IMR-90 (cell line): ENCODE measurements at regions not wholly inside any gene's neighbourhood (a gene's known extent, or its start where the extent isn't known, plus 50 kb on each side); places are given as distances from the start of the nearest gene placed in this dataset.

Source experiments
- ATAC-seq: fragments of 200-7000 bp; cut with Tn5 transposase; 2 replicates; pipeline ENCODE4 v1.9.1; 2020; ENCODE audit warnings: low read depth, mild to moderate bottlenecking, moderate library complexity
- BruUV-seq: library from RNA; stranded (reverse); fragments of 400-500 nt; replicated peaks from 2 replicates; lab custom pipeline; 2021; lab: Mats Ljungman, UMichigan
- CTCF ChIA-PET: fragments of 300-600 bp; formaldehyde crosslinking; extraction: SDS; loops from one replicate; lab custom pipeline; 2021; ENCODE audit warnings: antibody characterized with exemption; lab: Yijun Ruan, JAX
- POLR2A ChIA-PET: fragments of 300-600 bp; sonication (Branson Sonifier 250); formaldehyde crosslinking; loops from one replicate; lab custom pipeline; 2022; ENCODE audit warnings: antibody characterized with exemption; ENCODE audit not compliant: unreplicated experiment; lab: Charles Lee
- DNase-seq: peaks from one replicate; pipeline ENCODE4 v3.0.0; 2013
- H2AFZ ChIP-seq: replicated peaks from 2 replicates; pipeline ENCODE3; 2013; ENCODE audit warnings: low read length, mild to moderate bottlenecking; ENCODE audit not compliant: poor library complexity
- H2AK5ac ChIP-seq: 2 replicates; pipeline ENCODE4 v1.6.1; 2013; ENCODE audit warnings: low read depth, low read length, inconsistent platforms
- H2AK9ac ChIP-seq: replicated peaks from 2 replicates; pipeline ENCODE3; 2013; ENCODE audit warnings: mild to moderate bottlenecking, low read depth, low read length, moderate library complexity; ENCODE audit not compliant: poor library complexity
- H2BK120ac ChIP-seq: 2 replicates; pipeline ENCODE4 v1.6.1; 2013; ENCODE audit warnings: low read depth, low read length, inconsistent platforms
- H2BK15ac ChIP-seq: 3 replicates; pipeline ENCODE4 v1.6.1; 2013; ENCODE audit warnings: low read depth, low read length, inconsistent platforms
- H2BK20ac ChIP-seq: 2 replicates; pipeline ENCODE4 v1.6.1; 2013; ENCODE audit warnings: low read depth, mild to moderate bottlenecking, inconsistent platforms, low read length, moderate library complexity
- H2BK5ac ChIP-seq: 2 replicates; pipeline ENCODE4 v1.6.1; 2013; ENCODE audit warnings: mild to moderate bottlenecking, low read depth, low read length, inconsistent platforms; ENCODE audit not compliant: poor library complexity, severe bottlenecking
- H3K14ac ChIP-seq: replicated peaks from 2 replicates; pipeline ENCODE4 v1.6.1; 2013; ENCODE audit warnings: low read depth, low read length, inconsistent platforms
- H3K18ac ChIP-seq: 2 replicates; pipeline ENCODE4 v1.6.1; 2013; ENCODE audit warnings: low read depth, low read length, control low read depth
- H3K23ac ChIP-seq: 2 replicates; pipeline ENCODE4 v1.6.1; 2013; ENCODE audit warnings: low read depth, low read length, inconsistent platforms
- H3K27ac ChIP-seq: 2 replicates; pipeline ENCODE4 v1.5.1; 2013; ENCODE audit warnings: mild to moderate bottlenecking, control low read depth, low read length; ENCODE audit not compliant: insufficient read depth
- H3K27me3 ChIP-seq: 2 replicates; pipeline ENCODE4 v1.6.1; 2013; ENCODE audit warnings: low read length; ENCODE audit not compliant: control insufficient read depth, insufficient read depth
- H3K36me3 ChIP-seq: 2 replicates; pipeline ENCODE4 v1.6.1; 2013; ENCODE audit warnings: low read length, mixed read lengths; ENCODE audit not compliant: control insufficient read depth, insufficient read depth
- H3K4ac ChIP-seq: 2 replicates; pipeline ENCODE4 v1.6.1; 2013; ENCODE audit warnings: low read depth, low read length, inconsistent platforms
- H3K4me1 ChIP-seq: 2 replicates; pipeline ENCODE4 v1.6.1; 2013; ENCODE audit warnings: low read length, mixed read lengths; ENCODE audit not compliant: control insufficient read depth, insufficient read depth
- H3K4me2 ChIP-seq: 2 replicates; pipeline ENCODE4 v1.6.1; 2013; ENCODE audit warnings: low read depth, mild to moderate bottlenecking, control low read depth, low read length, moderate library complexity
- H3K4me3 ChIP-seq: 2 replicates; pipeline ENCODE4 v1.5.1; 2013; ENCODE audit warnings: low read depth, mild to moderate bottlenecking, control low read depth, low read length, moderate library complexity; ENCODE audit not compliant: insufficient read depth
- H3K56ac ChIP-seq: 2 replicates; pipeline ENCODE4 v1.6.1; 2013; ENCODE audit warnings: low read length, inconsistent platforms; ENCODE audit not compliant: insufficient read depth; ENCODE audit errors: extremely low read depth
- H3K79me1 ChIP-seq, 2 experiments: 2 replicates each; pipeline ENCODE4 v1.6.1; 2013; ENCODE audit warnings: low read length in 2 of 2, inconsistent platforms in 1 of 2, low read depth in 1 of 2
- H3K9ac ChIP-seq: 2 replicates; pipeline ENCODE4 v1.6.1; 2013; ENCODE audit warnings: low read depth, low read length, control low read depth
- H3K9me1 ChIP-seq: 2 replicates; pipeline ENCODE4 v1.6.1; 2013; ENCODE audit warnings: low read length, inconsistent platforms; ENCODE audit not compliant: insufficient read depth
- H3K9me3 ChIP-seq: 2 replicates; pipeline ENCODE4 v1.6.1; 2013; ENCODE audit warnings: low read length; ENCODE audit not compliant: control insufficient read depth, insufficient read depth
- H4K20me1 ChIP-seq: 2 replicates; pipeline ENCODE4 v1.6.1; 2013; ENCODE audit warnings: low read length, inconsistent platforms; ENCODE audit not compliant: insufficient read depth
- H4K5ac ChIP-seq: 2 replicates; pipeline ENCODE4 v1.6.1; 2013; ENCODE audit warnings: mild to moderate bottlenecking, low read depth, low read length, control low read depth
- H4K8ac ChIP-seq, 2 experiments: 2 replicates each; pipeline ENCODE4 v1.6.1; 2013; ENCODE audit warnings: low read depth in 2 of 2, low read length in 2 of 2, control low read depth in 1 of 2, inconsistent platforms in 1 of 2
- H4K91ac ChIP-seq: 2 replicates; pipeline ENCODE4 v1.6.1; 2013; ENCODE audit warnings: low read depth, low read length, inconsistent platforms; ENCODE audit not compliant: insufficient read depth
- BHLHE40 ChIP-seq: fragments of 150-350 bp; IDR thresholded peaks from 2 replicates; pipeline ENCODE4 v1.6.1; 2016; ENCODE audit warnings: mild to moderate bottlenecking, low read depth, low read length
- CEBPB ChIP-seq: IDR thresholded peaks from 2 replicates; pipeline ENCODE4 v1.6.1; 2012; ENCODE audit warnings: low read depth, low read length, improper control_type of control experiment
- CHD1 ChIP-seq: IDR thresholded peaks from 2 replicates; pipeline ENCODE4 v1.6.1; 2012; ENCODE audit warnings: low read depth, low read length, improper control_type of control experiment
- FOS ChIP-seq: fragments of 150-350 bp; IDR thresholded peaks from 2 replicates; pipeline ENCODE4 v1.6.1; 2016; ENCODE audit warnings: low read depth, low read length
- MAFK ChIP-seq: IDR thresholded peaks from 2 replicates; pipeline ENCODE4 v1.6.1; 2012; ENCODE audit warnings: low read depth, low read length, improper control_type of control experiment
- MXI1 ChIP-seq: IDR thresholded peaks from 2 replicates; pipeline ENCODE4 v1.6.1; 2012; ENCODE audit warnings: low read depth, mild to moderate bottlenecking, low read length, moderate library complexity, borderline replicate concordance
- NFE2L2 ChIP-seq: fragments of 150-350 bp; IDR thresholded peaks from 2 replicates; pipeline ENCODE4 v1.6.1; 2016; ENCODE audit warnings: low read depth, mild to moderate bottlenecking, low read length
- POLR2A ChIP-seq: IDR thresholded peaks from 2 replicates; pipeline ENCODE4 v1.6.1; 2012; ENCODE audit warnings: mild to moderate bottlenecking, low read depth, low read length
- RAD21 ChIP-seq: IDR thresholded peaks from 2 replicates; pipeline ENCODE4 v1.6.1; 2012; ENCODE audit warnings: low read length, improper control_type of control experiment
- SMC3 ChIP-seq: fragments of 150-350 bp; IDR thresholded peaks from 2 replicates; pipeline ENCODE4 v1.6.1; 2016; ENCODE audit warnings: low read depth, mild to moderate bottlenecking, antibody characterized with exemption, low read length, moderate library complexity
- WGBS, 2 experiments: methylation state at CpG; one replicate each; pipeline versions ENCODE4 v1.1.5 to v1.1.7; 2013; ENCODE audit warnings: missing lambda C conversion rate in 2 of 2; ENCODE audit not compliant: insufficient read length in 1 of 2; ENCODE audit errors: extremely low coverage in 2 of 2; 5-methylcytosine and 5-hydroxymethylcytosine counted together
- dilution Hi-C: fragments of 300-500 bp; cut with HindIII; formaldehyde crosslinking; loops from one replicate; pipeline ENCODE4 v1.14.3; 2018; ENCODE audit warnings: low sequenced_read_pairs; ENCODE audit not compliant: unreplicated experiment
- in situ Hi-C: fragments of 300-500 bp; cut with MboI; formaldehyde crosslinking; loops from 3 replicates; pipeline ENCODE4 v1.14.3; 2019; ENCODE audit warnings: low sequenced_read_pairs, inconsistent platforms, mixed read lengths
- intact Hi-C: fragments of 100-400 bp; cut with micrococcal nuclease; formaldehyde crosslinking; loops from 2 replicates; pipeline ENCODE4 v1.10.0; 2022
- TF ChIP-seq, protein P1 (sequence below): fragments of 150-350 bp; IDR thresholded peaks from 2 replicates; pipeline ENCODE4 v1.6.1; 2017; ENCODE audit warnings: mild to moderate bottlenecking, antibody characterized with exemption, low read length, low read depth
- TF ChIP-seq, protein P2 (sequence below): fragments of 150-350 bp; IDR thresholded peaks from 2 replicates; pipeline ENCODE4 v1.6.1; 2016; ENCODE audit warnings: low read depth, mild to moderate bottlenecking, low read length, moderate library complexity, borderline replicate concordance
- TF ChIP-seq, protein P3 (sequence below): conservative IDR thresholded peaks from 2 replicates; pipeline ENCODE4 v1.5.1; 2012; ENCODE audit warnings: mild to moderate bottlenecking, low read depth, low read length, improper control_type of control experiment

DNA sequence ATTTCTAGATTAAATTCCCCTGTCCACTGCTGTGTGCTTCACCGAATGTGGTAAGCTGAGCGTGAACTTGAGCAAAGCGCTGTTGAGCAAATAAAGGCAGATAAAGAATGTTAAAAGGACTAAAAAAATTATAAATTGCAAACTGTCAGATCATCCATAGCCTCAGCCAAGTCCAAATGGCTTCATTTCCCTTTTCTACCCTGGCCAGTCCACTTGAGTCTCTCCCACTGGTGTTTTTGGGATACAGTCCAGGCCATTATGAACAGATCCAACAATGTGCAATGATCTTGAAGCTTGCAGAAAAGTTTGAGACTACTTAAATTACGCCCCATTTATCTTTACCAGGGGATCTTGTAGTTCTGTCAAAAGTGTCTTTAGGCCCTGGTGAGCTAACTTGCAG is 254.6 kb upstream of the PIK3C3 start:
- no peaks in the 10 kb centered on the region for H3K4me1 ChIP-seq
- H3K23ac ChIP-seq, result no peak overlapping the region
- H2BK20ac ChIP-seq, result no peak overlapping the region
- in situ Hi-C loops, result loop anchor here (10.0 kb wide), 1 partner anchor 64 kb away; no protein-coding TSS in a partner anchor
- TF ChIP-seq, protein P1, sequence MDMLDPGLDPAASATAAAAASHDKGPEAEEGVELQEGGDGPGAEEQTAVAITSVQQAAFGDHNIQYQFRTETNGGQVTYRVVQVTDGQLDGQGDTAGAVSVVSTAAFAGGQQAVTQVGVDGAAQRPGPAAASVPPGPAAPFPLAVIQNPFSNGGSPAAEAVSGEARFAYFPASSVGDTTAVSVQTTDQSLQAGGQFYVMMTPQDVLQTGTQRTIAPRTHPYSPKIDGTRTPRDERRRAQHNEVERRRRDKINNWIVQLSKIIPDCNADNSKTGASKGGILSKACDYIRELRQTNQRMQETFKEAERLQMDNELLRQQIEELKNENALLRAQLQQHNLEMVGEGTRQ, result no peak
- TF ChIP-seq SMC3 (no peak), NFE2L2 (no peak), MAFK (no peak), BHLHE40 (no peak), RAD21 (no peak), MXI1 (no peak), CHD1 (no peak), CEBPB (no peak), FOS (no peak), POLR2A (no peak)
- TF ChIP-seq, protein P2, sequence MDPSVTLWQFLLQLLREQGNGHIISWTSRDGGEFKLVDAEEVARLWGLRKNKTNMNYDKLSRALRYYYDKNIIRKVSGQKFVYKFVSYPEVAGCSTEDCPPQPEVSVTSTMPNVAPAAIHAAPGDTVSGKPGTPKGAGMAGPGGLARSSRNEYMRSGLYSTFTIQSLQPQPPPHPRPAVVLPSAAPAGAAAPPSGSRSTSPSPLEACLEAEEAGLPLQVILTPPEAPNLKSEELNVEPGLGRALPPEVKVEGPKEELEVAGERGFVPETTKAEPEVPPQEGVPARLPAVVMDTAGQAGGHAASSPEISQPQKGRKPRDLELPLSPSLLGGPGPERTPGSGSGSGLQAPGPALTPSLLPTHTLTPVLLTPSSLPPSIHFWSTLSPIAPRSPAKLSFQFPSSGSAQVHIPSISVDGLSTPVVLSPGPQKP, result no peak
- TF ChIP-seq, protein P3, sequence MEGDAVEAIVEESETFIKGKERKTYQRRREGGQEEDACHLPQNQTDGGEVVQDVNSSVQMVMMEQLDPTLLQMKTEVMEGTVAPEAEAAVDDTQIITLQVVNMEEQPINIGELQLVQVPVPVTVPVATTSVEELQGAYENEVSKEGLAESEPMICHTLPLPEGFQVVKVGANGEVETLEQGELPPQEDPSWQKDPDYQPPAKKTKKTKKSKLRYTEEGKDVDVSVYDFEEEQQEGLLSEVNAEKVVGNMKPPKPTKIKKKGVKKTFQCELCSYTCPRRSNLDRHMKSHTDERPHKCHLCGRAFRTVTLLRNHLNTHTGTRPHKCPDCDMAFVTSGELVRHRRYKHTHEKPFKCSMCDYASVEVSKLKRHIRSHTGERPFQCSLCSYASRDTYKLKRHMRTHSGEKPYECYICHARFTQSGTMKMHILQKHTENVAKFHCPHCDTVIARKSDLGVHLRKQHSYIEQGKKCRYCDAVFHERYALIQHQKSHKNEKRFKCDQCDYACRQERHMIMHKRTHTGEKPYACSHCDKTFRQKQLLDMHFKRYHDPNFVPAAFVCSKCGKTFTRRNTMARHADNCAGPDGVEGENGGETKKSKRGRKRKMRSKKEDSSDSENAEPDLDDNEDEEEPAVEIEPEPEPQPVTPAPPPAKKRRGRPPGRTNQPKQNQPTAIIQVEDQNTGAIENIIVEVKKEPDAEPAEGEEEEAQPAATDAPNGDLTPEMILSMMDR, result no peak
- no peaks in the 10 kb centered on the region for H4K20me1 ChIP-seq
- H3K9me3 ChIP-seq, result no peaks in the 10 kb centered on the region
- no peak overlapping the region for H2BK5ac ChIP-seq
- H3K14ac ChIP-seq, result no peak overlapping the region
- H3K27ac ChIP-seq, result no peak overlapping the region
- no peak for DNase-seq
- no peaks in the 10 kb centered on the region for H3K36me3 ChIP-seq
- WGBS, 2 experiments, result no CpG with 5 or more reads among the region's 4 CpGs
- no peak overlapping the region for H3K4me2 ChIP-seq
- no peak overlapping the region for H2AK9ac ChIP-seq
- H3K18ac ChIP-seq, result no peak overlapping the region
- H4K91ac ChIP-seq, result no peak overlapping the region
- H2AK5ac ChIP-seq, result no peak overlapping the region
- intact Hi-C loops, result no loop called here
- no peak for ATAC-seq
- no peak overlapping the region for H3K4ac ChIP-seq
- BruUV-seq, result no TSS peak
- H3K4me3 ChIP-seq, result no peak overlapping the region
- no peak overlapping the region for H4K8ac ChIP-seq
- no peaks in the 10 kb centered on the region for H3K9me1 ChIP-seq
- H4K5ac ChIP-seq, result no peak overlapping the region
- H3K9ac ChIP-seq, result no peak overlapping the region
- no peaks in the 10 kb centered on the region for H3K79me1 ChIP-seq
- no peak overlapping the region for H3K56ac ChIP-seq
- H2BK120ac ChIP-seq, result no peak overlapping the region
- ChIA-PET CTCF (no interaction called here), POLR2A (no interaction called here)
- H2BK15ac ChIP-seq, result no peak overlapping the region
- dilution Hi-C loops, result no loop called here
- H3K27me3 ChIP-seq, result no peaks in the 10 kb centered on the region
- H2AFZ ChIP-seq, result no peak overlapping the region
